Astrocyte (in vitro differentiated cells and primary cell): ENCODE measurements at regions not wholly inside any gene's neighbourhood (a gene's known extent, or its start where the extent isn't known, plus 50 kb on each side); places are given as distances from the start of the nearest gene placed in this dataset. TPM values are rescaled to one million over a fixed set of nuclear protein-coding genes. Genes with fewer than 3 reads are reported as not detected.

Source experiments
- DNase-seq: peaks from one replicate; pipeline ENCODE4 v3.0.0-alpha.2; 2010; ENCODE audit warnings: low read depth
- FAIRE-seq: peaks from 2 replicates; lab custom pipeline; 2011; peaks lifted over from hg19 to GRCh38; lab: Jason Lieb, UNC
- H2AFZ ChIP-seq: 2 replicates; pipeline ENCODE4 v1.6.0; 2012; ENCODE audit warnings: low read depth, low read length, inconsistent platforms
- H3K27ac ChIP-seq: 2 replicates; pipeline ENCODE4 v1.5.1; 2011; ENCODE audit warnings: low read depth, low read length, inconsistent platforms
- H3K27me3 ChIP-seq: 2 replicates; pipeline ENCODE4 v1.6.0; 2011; ENCODE audit warnings: low read length, inconsistent platforms; ENCODE audit not compliant: insufficient read depth
- H3K36me3 ChIP-seq: 2 replicates; pipeline ENCODE4 v1.5.1; 2011; ENCODE audit warnings: low read length, inconsistent platforms; ENCODE audit not compliant: insufficient read depth
- H3K4me1 ChIP-seq: 2 replicates; pipeline ENCODE4 v1.5.1; 2011; ENCODE audit warnings: low read length, inconsistent platforms; ENCODE audit not compliant: insufficient read depth
- H3K4me2 ChIP-seq: 2 replicates; pipeline ENCODE4 v1.6.0; 2012; ENCODE audit warnings: low read length, inconsistent platforms
- H3K4me3 ChIP-seq: 2 replicates; pipeline ENCODE4 v1.5.1; 2011; ENCODE audit warnings: low read depth, mild to moderate bottlenecking, low read length, inconsistent platforms; ENCODE audit not compliant: insufficient read depth
- H3K79me2 ChIP-seq: 2 replicates; pipeline ENCODE4 v1.6.0; 2012; ENCODE audit warnings: mild to moderate bottlenecking, low read length, inconsistent platforms; ENCODE audit not compliant: insufficient read depth
- H3K9ac ChIP-seq: 2 replicates; pipeline ENCODE4 v1.6.0; 2012; ENCODE audit warnings: mild to moderate bottlenecking, low read length, inconsistent platforms
- H3K9me3 ChIP-seq: 2 replicates; pipeline ENCODE4 v1.5.1; 2012; ENCODE audit warnings: low read depth, mild to moderate bottlenecking, low read length, inconsistent platforms; ENCODE audit not compliant: insufficient read depth
- H4K20me1 ChIP-seq: 2 replicates; pipeline ENCODE4 v1.6.0; 2012; ENCODE audit warnings: low read length, inconsistent platforms; ENCODE audit not compliant: insufficient read depth
- H3K27ac Mint-ChIP-seq: one replicate; pipeline ENCODE4 v1.8.0; 2021; ENCODE audit warnings: mild to moderate bottlenecking, mixed read lengths; ENCODE audit not compliant: unreplicated experiment
- H3K27me3 Mint-ChIP-seq: one replicate; pipeline ENCODE4 v1.8.0; 2021; ENCODE audit warnings: low read depth, mixed read lengths; ENCODE audit not compliant: unreplicated experiment
- H3K36me3 Mint-ChIP-seq: one replicate; pipeline ENCODE4 v1.8.0; 2021; ENCODE audit warnings: low read depth, mixed read lengths; ENCODE audit not compliant: unreplicated experiment
- H3K4me1 Mint-ChIP-seq: one replicate; pipeline ENCODE4 v1.8.0; 2021; ENCODE audit warnings: low read depth, mixed read lengths; ENCODE audit not compliant: unreplicated experiment
- H3K4me3 Mint-ChIP-seq: one replicate; pipeline ENCODE4 v1.8.0; 2021; ENCODE audit warnings: mild to moderate bottlenecking, moderate library complexity, mixed read lengths; ENCODE audit not compliant: unreplicated experiment
- H3K9me3 Mint-ChIP-seq: one replicate; pipeline ENCODE4 v1.8.0; 2021; ENCODE audit warnings: mild to moderate bottlenecking, mixed read lengths; ENCODE audit not compliant: unreplicated experiment
- EZH2 ChIP-seq: IDR thresholded peaks from 2 replicates; pipeline ENCODE4 v1.6.1; 2012; ENCODE audit warnings: mild to moderate bottlenecking, low read length, inconsistent platforms; ENCODE audit not compliant: insufficient read depth
- microRNA-seq: library from miRNA; unstranded; fragments of <30 nt; microRNA quantifications from one replicate; pipeline ENCODE4 v1.2.0, GENCODE V29; 2020
- TF ChIP-seq, protein P1 (sequence below): IDR thresholded peaks from 2 replicates; pipeline ENCODE4 v1.5.1; 2011; ENCODE audit warnings: low read depth, mild to moderate bottlenecking, inconsistent platforms, low read length, moderate library complexity; ENCODE audit not compliant: insufficient read depth

DNA sequence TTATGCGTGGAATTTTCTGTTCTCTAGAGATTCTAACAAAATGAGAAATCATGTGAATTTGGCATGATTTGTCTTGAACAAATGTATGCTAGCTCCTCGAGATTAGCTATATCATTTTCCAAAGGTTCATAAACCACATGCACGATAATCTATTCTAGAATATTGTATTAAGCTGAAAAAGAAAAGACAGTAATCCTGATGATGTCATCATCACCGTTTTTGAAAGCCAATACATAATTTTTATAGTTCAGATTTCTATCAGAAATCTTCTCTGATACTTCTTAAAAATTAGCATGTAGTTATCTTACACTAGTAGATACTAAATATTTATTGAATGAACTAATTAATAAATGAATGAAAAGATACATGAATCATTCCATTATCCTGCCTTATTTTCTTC, 111.2 kb downstream of the HAO1 start:
- no peak for TF ChIP-seq EZH2
- TF ChIP-seq, protein P1, sequence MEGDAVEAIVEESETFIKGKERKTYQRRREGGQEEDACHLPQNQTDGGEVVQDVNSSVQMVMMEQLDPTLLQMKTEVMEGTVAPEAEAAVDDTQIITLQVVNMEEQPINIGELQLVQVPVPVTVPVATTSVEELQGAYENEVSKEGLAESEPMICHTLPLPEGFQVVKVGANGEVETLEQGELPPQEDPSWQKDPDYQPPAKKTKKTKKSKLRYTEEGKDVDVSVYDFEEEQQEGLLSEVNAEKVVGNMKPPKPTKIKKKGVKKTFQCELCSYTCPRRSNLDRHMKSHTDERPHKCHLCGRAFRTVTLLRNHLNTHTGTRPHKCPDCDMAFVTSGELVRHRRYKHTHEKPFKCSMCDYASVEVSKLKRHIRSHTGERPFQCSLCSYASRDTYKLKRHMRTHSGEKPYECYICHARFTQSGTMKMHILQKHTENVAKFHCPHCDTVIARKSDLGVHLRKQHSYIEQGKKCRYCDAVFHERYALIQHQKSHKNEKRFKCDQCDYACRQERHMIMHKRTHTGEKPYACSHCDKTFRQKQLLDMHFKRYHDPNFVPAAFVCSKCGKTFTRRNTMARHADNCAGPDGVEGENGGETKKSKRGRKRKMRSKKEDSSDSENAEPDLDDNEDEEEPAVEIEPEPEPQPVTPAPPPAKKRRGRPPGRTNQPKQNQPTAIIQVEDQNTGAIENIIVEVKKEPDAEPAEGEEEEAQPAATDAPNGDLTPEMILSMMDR, result no peak
- H2AFZ ChIP-seq, result no peak overlapping the region
- FAIRE-seq (no peak), DNase-seq (no peak)
- no peak overlapping the region for H3K4me3 Mint-ChIP-seq
- H3K27ac ChIP-seq, result no peak overlapping the region
- H3K79me2 ChIP-seq, result no peaks in the 10 kb centered on the region
- no peaks in the 10 kb centered on the region for H3K36me3 ChIP-seq
- H3K27ac Mint-ChIP-seq, result no peak overlapping the region
- no peaks in the 10 kb centered on the region for H3K9me3 Mint-ChIP-seq
- peaks cover 2% of the 10 kb centered on the region for H3K27me3 ChIP-seq
- no peak overlapping the region for H3K9ac ChIP-seq
- H3K4me1 Mint-ChIP-seq, result peaks cover 5% of the 10 kb centered on the region
- H3K4me1 ChIP-seq, result no peaks in the 10 kb centered on the region
- no peak overlapping the region for H3K4me3 ChIP-seq
- H4K20me1 ChIP-seq, result no peaks in the 10 kb centered on the region
- no peak overlapping the region for H3K4me2 ChIP-seq
- H3K36me3 Mint-ChIP-seq, result no peaks in the 10 kb centered on the region
- no peaks in the 10 kb centered on the region for H3K9me3 ChIP-seq
- H3K27me3 Mint-ChIP-seq, result no peaks in the 10 kb centered on the region

DNA sequence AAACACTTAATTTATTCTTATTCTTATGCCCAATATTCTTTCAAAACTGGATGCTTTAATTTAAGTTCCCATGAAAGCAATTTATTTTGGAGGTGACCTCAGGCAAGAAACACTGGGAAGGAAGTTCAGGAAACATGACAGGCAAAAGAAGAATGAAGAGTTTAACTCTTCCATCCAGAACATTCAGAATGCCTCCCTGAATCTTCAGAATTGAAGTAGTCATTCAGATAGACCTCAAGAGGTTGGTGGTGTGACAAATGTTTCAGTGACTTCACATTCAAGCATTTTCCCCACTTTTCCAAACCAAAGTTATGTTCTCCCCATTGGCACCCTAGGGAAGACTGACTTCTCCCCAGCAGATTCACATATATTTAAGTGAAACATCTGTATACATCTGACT, 110.5 kb downstream of the HAO1 start:
- no peaks in the 10 kb centered on the region for H3K9me3 Mint-ChIP-seq
- no peak overlapping the region for H2AFZ ChIP-seq
- H3K9me3 ChIP-seq, result no peaks in the 10 kb centered on the region
- FAIRE-seq, result no peak
- no peak for DNase-seq
- no peaks in the 10 kb centered on the region for H3K27me3 Mint-ChIP-seq
- H3K4me1 Mint-ChIP-seq, result peaks cover 5% of the 10 kb centered on the region
- H3K79me2 ChIP-seq, result no peaks in the 10 kb centered on the region
- H3K4me3 Mint-ChIP-seq, result no peak overlapping the region
- H4K20me1 ChIP-seq, result no peaks in the 10 kb centered on the region
- H3K27ac Mint-ChIP-seq, result no peak overlapping the region
- H3K9ac ChIP-seq, result no peak overlapping the region
- no peaks in the 10 kb centered on the region for H3K36me3 ChIP-seq
- no peaks in the 10 kb centered on the region for H3K4me1 ChIP-seq
- TF ChIP-seq, protein P1, result no peak
- TF ChIP-seq EZH2, result no peak
- H3K27ac ChIP-seq, result no peak overlapping the region
- H3K36me3 Mint-ChIP-seq, result no peaks in the 10 kb centered on the region
- H3K27me3 ChIP-seq, result peaks cover 2% of the 10 kb centered on the region
- no peak overlapping the region for H3K4me3 ChIP-seq
- no peak overlapping the region for H3K4me2 ChIP-seq

Small RNA genes in the stretch of these regions (microRNA-seq; reads per million reads assigned to microRNA genes)
- not detected for gene MIR8062
